ENCODE measurements at regions not wholly inside any gene's neighbourhood (a gene's known extent, or its start where the extent isn't known, plus 50 kb on each side); places are given as distances from the start of the nearest gene placed in this dataset.
"Not testable (repeated sequence)": the region's sequence is repeated elsewhere in the genome, so short reads cannot be mapped to it uniquely, and the experiment has no call there.

GRCh38 chr3:72535772-72536171 lies 312.5 kb downstream of the SHQ1 start:
- DNase-seq (ENCODE audit: low read depth), result no peak

GRCh38 chr3:72533591-72534473 lies 314.4 kb downstream of the SHQ1 start:
- no peak for DNase-seq (ENCODE audit: low read depth)

GRCh38 chr3:72530426-72530825 lies 317.8 kb downstream of the SHQ1 start:
- no peak for DNase-seq (ENCODE audit: low read depth)

DNA sequence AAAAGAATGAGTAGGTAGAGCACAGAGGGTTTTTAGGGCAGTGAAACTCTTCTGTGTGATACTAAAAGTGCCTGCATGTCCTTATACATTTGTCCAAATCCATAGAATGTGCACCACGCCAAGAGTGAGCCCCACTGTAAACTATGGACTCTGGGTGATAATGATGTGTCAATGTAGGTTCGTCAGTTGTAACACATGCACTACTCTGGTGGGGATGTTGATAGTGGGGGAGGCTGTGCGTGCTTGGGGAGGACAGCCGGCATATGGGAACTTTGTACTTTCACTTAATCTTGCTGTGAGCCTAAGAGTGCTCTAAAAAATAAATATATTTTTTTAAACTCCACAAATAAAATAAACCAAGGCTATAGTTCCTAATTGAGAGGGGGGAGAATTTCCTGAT lies 319.2 kb downstream of the SHQ1 start:
- DNase-seq (ENCODE audit: low read depth), result no peak

DNA sequence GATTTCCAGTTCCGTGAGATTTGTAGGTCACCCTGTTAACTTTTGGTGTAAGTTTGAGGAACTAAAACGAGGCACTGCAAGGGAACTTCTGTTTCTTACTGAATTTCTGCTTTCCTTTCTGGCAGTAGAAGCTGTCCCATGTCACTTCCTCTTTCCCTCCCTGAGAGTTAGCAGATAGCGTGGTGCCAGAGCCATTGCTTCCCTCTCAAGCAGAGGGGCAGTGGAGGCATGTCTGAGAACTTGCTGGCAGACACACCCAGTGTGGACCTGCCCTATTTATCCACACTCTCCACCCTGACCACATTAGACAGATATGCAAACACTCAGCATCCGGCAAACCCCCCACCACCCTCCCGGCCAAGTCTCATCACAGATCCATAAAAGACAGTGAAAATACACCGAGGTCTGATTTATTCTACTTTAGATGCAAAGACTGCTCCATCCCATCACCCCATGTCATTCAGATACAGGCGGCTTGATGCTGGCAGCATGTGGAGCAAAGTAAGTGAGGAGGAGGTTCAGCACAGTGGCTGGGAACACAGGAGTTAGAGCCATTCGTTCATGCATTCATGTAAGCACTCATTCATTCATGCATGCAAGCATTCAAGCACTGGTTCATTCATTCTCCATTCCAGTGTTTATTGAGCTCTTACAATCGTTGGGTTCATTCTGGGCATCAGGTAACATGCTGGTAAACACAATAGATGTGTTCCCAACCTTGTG lies 324.7 kb downstream of the SHQ1 start:
- no peak for DNase-seq (ENCODE audit: low read depth)

GRCh38 chr3:72520690-72521308 lies 327.4 kb downstream of the SHQ1 start:
- DNase-seq (ENCODE audit: low read depth), result no peak

DNA sequence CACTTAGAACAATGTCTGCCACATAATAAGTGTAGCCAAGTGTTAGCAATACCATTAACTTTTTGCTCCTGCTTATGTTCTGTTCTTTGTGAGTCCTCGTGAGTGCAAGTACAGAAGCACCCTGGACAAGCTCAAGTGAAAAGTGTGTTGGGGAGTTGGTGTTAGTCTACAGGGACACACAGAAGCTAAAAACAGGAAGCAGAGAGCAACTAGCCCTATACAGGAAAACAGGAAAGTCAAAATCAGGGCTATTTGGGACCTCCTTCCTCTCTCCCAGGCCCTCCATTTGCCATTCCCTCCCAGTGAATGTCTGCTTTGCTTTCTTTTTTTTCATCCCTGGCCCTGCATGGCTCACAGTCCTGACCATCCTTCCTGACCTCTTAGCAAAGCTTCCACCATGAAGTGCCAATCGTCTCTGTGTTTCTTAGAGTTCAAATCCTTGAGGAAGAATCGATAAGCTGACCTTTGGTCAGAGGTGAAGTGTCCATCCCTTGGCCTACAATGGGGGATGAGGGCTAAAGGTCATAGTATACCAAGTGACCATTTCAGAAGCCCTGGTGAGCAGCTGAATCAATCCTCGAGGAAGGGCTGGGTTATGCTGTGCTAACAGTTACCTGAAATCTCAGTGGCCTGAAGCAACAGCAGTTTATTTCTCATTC lies 328.2 kb downstream of the SHQ1 start:
- no peak for DNase-seq (ENCODE audit: low read depth)

- no peak for DNase-seq (ENCODE audit: low read depth)
Measured at GRCh38 chr3:72517921-72518424, 330.3 kb downstream of the SHQ1 start.

GRCh38 chr3:72517336-72517735 lies 330.9 kb downstream of the SHQ1 start:
- no peak for DNase-seq (ENCODE audit: low read depth)

GRCh38 chr3:72516361-72516760 lies 331.9 kb downstream of the SHQ1 start:
- no peak for DNase-seq (ENCODE audit: low read depth)

- DNase-seq (ENCODE audit: low read depth), result no peak
Measured at GRCh38 chr3:72515941-72516340, 332.3 kb downstream of the SHQ1 start.

- no peak for DNase-seq (ENCODE audit: low read depth)
Measured at GRCh38 chr3:72515281-72515680, 333.0 kb downstream of the SHQ1 start.

- DNase-seq (ENCODE audit: low read depth), result no peak
Measured at GRCh38 chr3:72510247-72510646, 338.0 kb downstream of the SHQ1 start.

- no peak for DNase-seq (ENCODE audit: low read depth)
Measured at GRCh38 chr3:72505539-72506405, 342.5 kb downstream of the SHQ1 start.

- not testable (repeated sequence) for DNase-seq (ENCODE audit: low read depth)
Measured at GRCh38 chr3:72497501-72497900, 350.7 kb downstream of the SHQ1 start.

- no peak for DNase-seq (ENCODE audit: low read depth)
Measured at GRCh38 chr3:72496051-72496670, 352.1 kb downstream of the SHQ1 start.

DNA sequence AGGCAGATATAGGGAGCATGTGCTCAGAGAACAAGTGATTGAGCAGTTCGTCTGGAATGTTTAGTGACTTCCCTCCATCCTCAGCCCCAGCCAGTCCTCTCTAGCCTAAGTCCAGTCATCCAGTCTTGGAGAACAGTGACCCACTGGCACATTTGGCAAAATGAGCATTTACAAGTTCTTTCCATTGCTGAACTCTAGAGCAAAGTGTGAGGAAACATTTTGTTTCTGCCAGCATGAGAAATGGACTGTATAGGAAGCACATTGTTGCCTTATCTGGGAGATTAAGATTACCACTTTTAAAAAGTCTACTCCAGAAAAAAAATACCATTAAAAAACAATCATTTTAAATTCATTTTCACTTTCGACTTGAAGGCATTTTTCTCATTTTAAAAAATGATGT lies 353.6 kb downstream of the SHQ1 start:
- DNase-seq (ENCODE audit: low read depth), result no peak

GRCh38 chr3:72494130-72494529 lies 354.1 kb downstream of the SHQ1 start:
- DNase-seq (ENCODE audit: low read depth), result no peak

GRCh38 chr3:72492240-72492639 lies 356.0 kb downstream of the SHQ1 start:
- DNase-seq (ENCODE audit: low read depth), result no peak

DNA sequence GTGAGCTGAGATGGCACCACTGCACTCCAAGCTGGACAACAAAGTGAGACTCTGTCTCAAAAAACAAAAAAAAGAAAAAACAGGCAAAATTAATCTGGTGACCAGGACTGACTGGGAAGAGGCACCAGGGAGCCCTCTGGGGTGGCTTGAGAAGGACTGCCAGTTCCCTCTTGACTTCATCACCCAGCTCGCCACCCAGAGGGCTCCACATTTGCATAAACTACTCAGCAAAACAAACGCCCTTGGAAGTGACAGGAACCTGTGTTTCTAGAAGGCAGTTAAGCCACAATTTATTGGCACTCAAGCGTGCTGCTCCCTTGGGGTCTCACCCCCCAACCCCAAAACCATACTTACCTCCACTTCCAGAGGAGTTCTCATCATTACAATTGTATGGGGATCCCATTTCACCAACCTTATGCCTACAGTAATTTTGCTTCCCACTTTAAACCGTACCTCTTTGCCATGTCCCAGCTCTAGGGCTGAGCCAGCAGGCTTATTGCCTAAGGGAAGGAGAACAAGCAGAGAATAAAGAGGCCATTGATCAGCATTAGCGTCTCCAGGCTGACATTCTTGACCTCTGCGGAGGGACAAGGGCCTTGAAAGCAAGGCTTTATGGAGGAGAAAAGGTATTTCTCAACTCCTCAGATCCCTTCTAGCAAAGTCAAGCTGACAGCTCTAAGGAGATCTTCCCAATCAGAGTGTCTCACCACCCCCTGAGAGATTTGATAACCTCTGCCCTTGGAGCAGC lies 357.4 kb downstream of the SHQ1 start:
- no peak for DNase-seq (ENCODE audit: low read depth)

All from activated T-helper 1 cell treated with Interleukin-2 at 50 U/mL for 16 hours (primary cell).